Activated CD4-positive, alpha-beta memory T cell treated with anti-CD3 and anti-CD28 coated beads, Interleukin-2, amount 10 ng/mL, durations not matched to agents 7 days and 5 days (primary cell): ENCODE measurements at regions not wholly inside any gene's neighbourhood (a gene's known extent, or its start where the extent isn't known, plus 50 kb on each side); places are given as distances from the start of the nearest gene placed in this dataset.
"Not testable (repeated sequence)": the region's sequence is repeated elsewhere in the genome, so short reads cannot be mapped to it uniquely, and the experiment has no call there.

Source experiments
- CTCF ChIA-PET: fragments of 350-600 bp; sonication (Branson Sonifier 250); formaldehyde crosslinking; loops from one replicate; lab custom pipeline; 2021; ENCODE audit warnings: antibody characterized with exemption, inconsistent platforms; lab: Charles Lee
- POLR2A ChIA-PET: fragments of 350-600 bp; sonication (Branson Sonifier 250); formaldehyde crosslinking; loops from one replicate; lab custom pipeline; 2021; ENCODE audit warnings: antibody characterized with exemption; lab: Charles Lee
- DNase-seq: peaks from one replicate; pipeline ENCODE4 v3.0.0-alpha.2; 2020
- H3K27ac Mint-ChIP-seq: one replicate; pipeline ENCODE4 v1.8.0; 2021; ENCODE audit warnings: mild to moderate bottlenecking, mixed read lengths
- H3K27me3 Mint-ChIP-seq: one replicate; pipeline ENCODE4 v1.8.0; 2021; ENCODE audit warnings: mixed read lengths
- H3K36me3 Mint-ChIP-seq: one replicate; pipeline ENCODE4 v1.8.0; 2021; ENCODE audit warnings: low read depth, mixed read lengths
- H3K4me1 Mint-ChIP-seq: one replicate; pipeline ENCODE4 v1.8.0; 2021; ENCODE audit warnings: mixed read lengths
- H3K4me3 Mint-ChIP-seq: one replicate; pipeline ENCODE4 v1.8.0; 2021; ENCODE audit warnings: mild to moderate bottlenecking, mixed read lengths
- H3K9me3 Mint-ChIP-seq: one replicate; pipeline ENCODE4 v1.8.0; 2021; ENCODE audit warnings: mixed read lengths

GRCh38 chr2:90207454-90208058, 1516.1 kb downstream of the RPIA start:
- DNase-seq, result no peak

DNA sequence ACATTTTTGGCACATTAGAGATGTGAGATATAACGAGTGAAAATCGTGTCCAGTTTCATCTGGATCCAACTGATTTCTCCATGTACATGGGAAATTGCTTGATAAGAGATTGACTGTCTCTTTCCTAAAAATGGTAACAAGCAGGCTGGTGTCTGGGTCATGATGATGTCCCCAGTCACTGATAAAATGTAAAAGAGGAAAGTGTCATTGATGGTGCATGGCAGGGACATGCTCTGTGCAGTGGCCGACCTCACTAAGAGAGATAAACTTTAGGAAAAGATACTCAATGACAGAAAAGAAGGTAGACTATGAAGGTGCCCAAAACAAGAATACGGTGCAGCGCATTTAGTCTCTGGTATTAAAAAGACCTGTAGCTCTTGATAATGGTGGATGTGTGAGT, 1517.5 kb downstream of the RPIA start:
- H3K36me3 Mint-ChIP-seq, result no peaks in the 10 kb centered on the region
- no peak for DNase-seq
- CTCF ChIA-PET, result no interaction called here
- no peaks in the 10 kb centered on the region for H3K27me3 Mint-ChIP-seq
- POLR2A ChIA-PET, result no interaction called here
- H3K4me1 Mint-ChIP-seq, result no peaks in the 10 kb centered on the region
- H3K27ac Mint-ChIP-seq, result no peak overlapping the region
- H3K9me3 Mint-ChIP-seq, result no peaks in the 10 kb centered on the region
- H3K4me3 Mint-ChIP-seq, result no peak overlapping the region

More at GRCh38 chr2:90207454-90208058, 1516.1 kb downstream of the RPIA start:
- ChIA-PET CTCF (no interaction called here), POLR2A (no interaction called here)
- Mint-ChIP-seq H3K27me3 (no peaks in the 10 kb centered on the region), H3K9me3 (no peaks in the 10 kb centered on the region), H3K27ac (no peak overlapping the region), H3K4me1 (no peaks in the 10 kb centered on the region), H3K36me3 (no peaks in the 10 kb centered on the region), H3K4me3 (no peak overlapping the region)

- H3K9me3 Mint-ChIP-seq, result no peaks in the 10 kb centered on the region
- no peaks in the 10 kb centered on the region for H3K36me3 Mint-ChIP-seq
- ChIA-PET POLR2A (no interaction called here), CTCF (no interaction called here)
- DNase-seq, result no peak
- H3K27me3 Mint-ChIP-seq, result no peaks in the 10 kb centered on the region
- H3K4me3 Mint-ChIP-seq, result no peak overlapping the region
- H3K4me1 Mint-ChIP-seq, result no peaks in the 10 kb centered on the region
- H3K27ac Mint-ChIP-seq, result no peak overlapping the region
Measured at GRCh38 chr2:90209806-90210205, 1518.3 kb downstream of the RPIA start.

DNA sequence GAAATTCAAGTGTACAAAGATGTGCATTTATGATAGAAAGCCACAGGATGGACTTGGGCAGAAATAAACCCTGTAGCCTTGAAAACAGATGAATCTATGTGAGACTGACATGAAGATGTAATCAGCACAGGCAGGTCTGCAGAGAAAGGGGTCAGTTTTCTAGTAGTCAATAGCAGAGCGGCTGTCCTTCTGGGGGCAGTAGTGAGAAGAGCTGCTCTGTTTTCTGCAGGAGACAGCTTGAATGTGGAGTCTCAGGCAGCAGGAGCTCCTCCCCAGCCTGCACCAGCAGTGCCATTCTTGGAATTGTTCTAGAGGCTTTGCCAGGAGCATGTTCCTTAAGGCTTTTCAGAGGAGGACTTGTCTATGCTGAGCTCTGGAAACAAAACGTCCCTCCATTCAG, 1524.4 kb downstream of the RPIA start:
- H3K27me3 Mint-ChIP-seq, CTCF ChIA-PET, H3K4me1 Mint-ChIP-seq, POLR2A ChIA-PET, H3K36me3 Mint-ChIP-seq, DNase-seq, H3K27ac Mint-ChIP-seq, H3K4me3 Mint-ChIP-seq, H3K9me3 Mint-ChIP-seq: not testable (repeated sequence)

DNA sequence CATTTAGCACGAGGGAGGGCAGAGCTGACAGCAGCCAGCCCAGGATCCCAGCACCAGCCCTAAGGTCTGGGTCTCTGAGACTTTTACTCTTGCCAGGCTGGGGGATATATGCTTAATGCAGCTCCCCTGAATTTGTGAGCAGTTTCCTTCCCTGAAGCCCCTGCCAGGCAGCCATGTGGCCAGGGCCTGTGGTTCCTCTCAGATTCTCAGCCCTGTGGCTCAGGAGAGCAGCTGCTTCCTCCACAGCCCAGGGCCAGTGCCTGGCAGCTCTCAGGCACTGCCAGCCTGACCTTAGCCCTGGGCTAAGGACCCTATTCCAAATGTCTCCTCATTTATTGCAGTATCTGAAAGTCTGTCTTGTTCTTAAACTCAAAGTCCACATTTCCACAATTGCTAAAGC, 1525.3 kb downstream of the RPIA start:
- CTCF ChIA-PET, H3K27me3 Mint-ChIP-seq, DNase-seq, POLR2A ChIA-PET, H3K4me3 Mint-ChIP-seq, H3K9me3 Mint-ChIP-seq, H3K27ac Mint-ChIP-seq, H3K36me3 Mint-ChIP-seq, H3K4me1 Mint-ChIP-seq: not testable (repeated sequence)

DNA sequence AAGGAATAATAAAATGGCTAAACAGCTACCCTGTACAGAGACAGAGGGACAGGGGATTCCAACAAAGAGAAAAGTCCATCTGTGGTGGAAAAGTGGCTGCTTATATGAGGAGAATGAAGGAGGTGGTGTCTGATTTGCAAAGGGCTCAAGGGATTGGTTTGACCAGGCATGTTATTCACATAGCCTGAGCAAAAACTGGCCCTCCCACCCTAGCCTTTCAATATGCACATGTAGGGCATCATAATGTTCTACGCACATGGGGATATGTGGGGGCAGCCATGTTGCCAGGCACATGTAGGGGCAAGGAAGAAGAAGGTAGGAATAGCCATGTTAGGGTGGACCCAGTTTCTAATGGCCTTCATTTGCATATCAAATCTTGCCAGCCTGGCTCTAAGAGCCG, 1527.1 kb downstream of the RPIA start:
- POLR2A ChIA-PET, H3K36me3 Mint-ChIP-seq, H3K9me3 Mint-ChIP-seq, H3K27me3 Mint-ChIP-seq, DNase-seq, H3K27ac Mint-ChIP-seq, H3K4me1 Mint-ChIP-seq, H3K4me3 Mint-ChIP-seq, CTCF ChIA-PET: not testable (repeated sequence)

DNA sequence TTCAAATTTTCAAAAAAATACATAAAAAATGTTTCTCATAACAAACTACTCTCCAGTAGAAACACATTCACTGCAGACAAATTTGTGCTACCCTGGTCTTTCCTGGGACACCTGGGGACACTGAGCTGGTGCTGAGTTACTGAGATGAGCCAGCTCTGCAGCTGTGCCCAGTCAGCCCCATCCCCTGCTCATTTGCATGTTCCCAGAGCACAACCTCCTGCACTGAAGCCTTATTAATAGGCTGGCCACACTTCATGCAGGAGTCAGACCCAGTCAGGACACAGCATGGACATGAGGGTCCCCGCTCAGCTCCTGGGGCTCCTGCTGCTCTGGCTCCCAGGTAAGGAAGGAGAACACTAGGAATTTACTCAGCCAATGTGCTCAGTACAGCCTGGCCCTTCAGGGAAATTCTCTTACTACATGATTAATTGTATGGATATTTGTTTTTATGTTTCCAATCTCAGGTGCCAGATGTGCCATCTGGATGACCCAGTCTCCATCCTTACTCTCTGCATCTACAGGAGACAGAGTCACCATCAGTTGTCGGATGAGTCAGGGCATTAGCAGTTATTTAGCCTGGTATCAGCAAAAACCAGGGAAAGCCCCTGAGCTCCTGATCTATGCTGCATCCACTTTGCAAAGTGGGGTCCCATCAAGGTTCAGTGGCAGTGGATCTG, 1529.3 kb downstream of the RPIA start:
- H3K27ac Mint-ChIP-seq, H3K4me3 Mint-ChIP-seq, DNase-seq, POLR2A ChIA-PET, H3K36me3 Mint-ChIP-seq, H3K4me1 Mint-ChIP-seq, H3K27me3 Mint-ChIP-seq, H3K9me3 Mint-ChIP-seq, CTCF ChIA-PET: not testable (repeated sequence)

DNA sequence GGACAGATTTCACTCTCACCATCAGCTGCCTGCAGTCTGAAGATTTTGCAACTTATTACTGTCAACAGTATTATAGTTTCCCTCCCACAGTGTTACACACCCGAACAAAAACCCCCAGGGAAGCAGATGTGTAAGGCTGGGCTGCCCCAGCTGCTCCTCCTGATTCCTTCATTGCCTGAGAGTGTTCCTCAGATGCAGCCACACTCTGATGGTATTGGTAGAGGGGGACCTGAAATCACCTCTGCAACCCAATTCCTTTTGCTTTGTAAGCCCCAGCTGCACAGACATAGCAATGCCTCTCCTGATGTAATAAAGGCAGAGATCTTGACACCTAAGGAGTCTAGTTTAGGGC, 1529.8 kb downstream of the RPIA start:
- Mint-ChIP-seq H3K27me3 (no peaks in the 10 kb centered on the region), H3K36me3 (no peaks in the 10 kb centered on the region), H3K4me3 (no peak overlapping the region), H3K4me1 (no peaks in the 10 kb centered on the region), H3K9me3 (peaks cover under 1% of the 10 kb centered on the region), H3K27ac (no peak overlapping the region)
- CTCF ChIA-PET, result no interaction called here
- POLR2A ChIA-PET, result no interaction called here
- no peak for DNase-seq

GRCh38 chr2:90224767-90225166, 1533.3 kb downstream of the RPIA start:
- H3K27ac Mint-ChIP-seq, DNase-seq, H3K9me3 Mint-ChIP-seq, H3K4me3 Mint-ChIP-seq, H3K4me1 Mint-ChIP-seq, CTCF ChIA-PET, H3K36me3 Mint-ChIP-seq, H3K27me3 Mint-ChIP-seq, POLR2A ChIA-PET: not testable (repeated sequence)

GRCh38 chr2:90226465-90227072, 1535.1 kb downstream of the RPIA start:
- CTCF ChIA-PET, H3K4me1 Mint-ChIP-seq, DNase-seq, H3K27me3 Mint-ChIP-seq, POLR2A ChIA-PET, H3K27ac Mint-ChIP-seq, H3K36me3 Mint-ChIP-seq, H3K4me3 Mint-ChIP-seq, H3K9me3 Mint-ChIP-seq: not testable (repeated sequence)

DNA sequence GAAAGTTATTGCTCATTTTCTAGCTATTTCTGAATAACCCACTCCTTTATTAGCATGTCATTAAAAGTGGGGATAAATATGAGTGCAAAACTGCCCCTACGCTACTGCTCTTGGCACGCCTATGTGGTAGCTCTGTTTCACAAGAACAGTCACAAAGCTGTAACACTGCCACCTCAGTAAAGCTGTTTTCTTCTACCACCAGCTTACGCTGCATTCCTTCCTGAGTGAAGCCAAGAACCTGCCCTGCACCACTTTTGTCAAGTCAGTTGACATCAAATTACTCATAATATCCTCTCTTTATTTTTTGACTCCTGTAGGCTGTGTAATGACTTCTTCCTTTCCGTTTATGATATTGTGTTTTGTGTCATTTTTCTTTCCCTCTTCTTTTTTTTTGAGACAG, 1539.7 kb downstream of the RPIA start:
- H3K27me3 Mint-ChIP-seq, DNase-seq, H3K4me3 Mint-ChIP-seq, H3K4me1 Mint-ChIP-seq, POLR2A ChIA-PET, H3K9me3 Mint-ChIP-seq, H3K27ac Mint-ChIP-seq, H3K36me3 Mint-ChIP-seq, CTCF ChIA-PET: not testable (repeated sequence)

DNA sequence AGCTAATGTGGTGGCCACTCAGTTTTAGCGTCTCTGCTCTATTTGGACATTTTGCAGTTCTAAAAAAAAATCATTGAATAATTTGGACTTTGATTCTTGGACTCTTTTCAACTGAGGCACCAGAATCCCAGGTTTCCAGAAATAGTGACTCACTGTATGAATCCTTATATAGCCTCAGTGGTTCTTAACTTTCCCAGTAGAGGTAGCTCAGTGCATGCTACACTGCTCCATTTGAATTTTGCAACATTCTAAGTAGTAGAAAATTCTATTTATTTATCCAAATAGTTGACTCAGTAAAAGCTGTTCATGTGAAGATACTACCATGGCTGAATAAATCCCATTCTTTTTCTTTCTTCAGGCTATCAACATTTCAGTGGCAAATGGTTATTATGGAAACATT, 1544.0 kb downstream of the RPIA start:
- CTCF ChIA-PET, result not testable (repeated sequence)

DNA sequence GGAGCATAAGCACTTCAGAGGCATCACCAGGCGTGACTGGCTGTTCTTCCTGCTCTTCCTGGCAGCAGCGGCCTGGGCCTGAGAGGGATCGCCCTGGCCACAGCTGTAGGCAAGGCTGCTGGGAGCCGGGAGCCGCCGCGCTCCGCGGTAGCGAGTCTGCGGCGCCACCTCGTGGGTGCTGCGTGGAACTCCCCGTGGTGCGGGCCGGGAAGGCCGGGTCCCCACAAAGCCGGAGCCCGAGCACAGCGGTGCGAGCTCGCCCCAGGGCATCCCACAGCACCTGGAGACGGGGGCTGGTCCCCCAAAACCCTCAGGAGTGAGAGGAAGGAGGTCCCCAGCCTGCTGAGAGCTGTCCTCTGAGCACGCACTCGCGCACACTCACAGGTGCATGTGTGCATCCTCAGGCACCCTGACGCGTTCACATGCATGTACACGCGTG, 1546.5 kb downstream of the RPIA start:
- H3K4me1 Mint-ChIP-seq, DNase-seq, H3K27ac Mint-ChIP-seq, POLR2A ChIA-PET, H3K4me3 Mint-ChIP-seq, H3K9me3 Mint-ChIP-seq, H3K27me3 Mint-ChIP-seq, CTCF ChIA-PET, H3K36me3 Mint-ChIP-seq: not testable (repeated sequence)

More for the DNA sequence above, 1544.0 kb downstream of the RPIA start:
- H3K27ac Mint-ChIP-seq, H3K27me3 Mint-ChIP-seq, H3K9me3 Mint-ChIP-seq, H3K4me3 Mint-ChIP-seq, H3K4me1 Mint-ChIP-seq, POLR2A ChIA-PET, DNase-seq, H3K36me3 Mint-ChIP-seq: not testable (repeated sequence)
